Stomach (tissue), 8 donors: ENCODE measurements at regions not wholly inside any gene's neighbourhood (a gene's known extent, or its start where the extent isn't known, plus 50 kb on each side); places are given as distances from the start of the nearest gene placed in this dataset.

Experiments
- DNase-seq, 2 donors: peaks; one replicate each; pipeline versions ENCODE4 v3.0.0 to v3.0.0-alpha.2; 2013 to 2019
- H3K27ac ChIP-seq, 5 donors: fragments of 200-600 bp in 4 of 5; sonication (generic) in 4 of 5; one replicate each; pipeline ENCODE4 v1.5.1; 2013 to 2019; ENCODE audit warnings: mild to moderate bottlenecking in 1 of 5, moderate library complexity in 1 of 5
- H3K27me3 ChIP-seq, 3 donors: fragments of 200-600 bp; sonication (generic); one replicate each; pipeline ENCODE4 v1.5.1; 2017 to 2019; ENCODE audit warnings: mixed run types in 1 of 3
- H3K36me3 ChIP-seq, 4 donors: fragments of 200-600 bp; sonication (generic); 1 replicate in 3 of 4; 2 replicates in 1 of 4; pipeline ENCODE4 v1.5.1; 2016 to 2019
- H3K4me1 ChIP-seq, 4 donors: fragments of 200-600 bp; sonication (generic); one replicate each; pipeline ENCODE4 v1.5.1; 2016 to 2019
- H3K4me3 ChIP-seq, 4 donors: fragments of 200-600 bp; sonication (generic) in 3 of 4; one replicate each; pipeline ENCODE4 v1.5.1; 2016 to 2019; ENCODE audit warnings: mild to moderate bottlenecking in 1 of 4
- H3K9me3 ChIP-seq, 4 donors: fragments of 200-600 bp; sonication (generic); one replicate each; pipeline ENCODE4 v1.5.1; 2016 to 2019
- EP300 ChIP-seq: sonication (generic); formaldehyde crosslinking; IDR thresholded peaks from one replicate; pipeline ENCODE4 v1.6.1; 2017; ENCODE audit warnings: antibody characterized with exemption
- POLR2A ChIP-seq, 4 donors: fragments of 450-650 bp; IDR thresholded peaks; one replicate each; pipeline ENCODE4 v1.6.1; 2016; ENCODE audit warnings: antibody characterized with exemption in 4 of 4, control low read depth in 2 of 4, mild to moderate bottlenecking in 1 of 4, moderate library complexity in 1 of 4
- POLR2AphosphoS5 ChIP-seq, 3 donors: sonication (generic); formaldehyde crosslinking; IDR thresholded peaks; one replicate each; pipeline ENCODE4 v1.6.1; 2016; ENCODE audit warnings: antibody characterized with exemption in 3 of 3
- WGBS, 5 donors: extraction: QIAGEN DNeasy Blood & Tissue Kit in 3 of 5; methylation state at CpG; one replicate each; pipeline versions ENCODE4 v1.1.5 to v1.1.7; 2013 to 2018; 5-methylcytosine and 5-hydroxymethylcytosine counted together
- intact Hi-C: fragments of 100-400 bp; cut with DNase I; formaldehyde crosslinking; loops from one replicate; pipeline ENCODE4 v1.15.1; 2023; ENCODE audit warnings: low total_unique reads
- TF ChIP-seq, protein P1 (sequence below), 7 experiments: fragments of 450-650 bp in 4 of 7; fragments of 200-600 bp in 3 of 7; sonication (generic) in 3 of 7; IDR thresholded peaks; one replicate each; pipeline ENCODE4 v1.5.1; 2016 to 2019; ENCODE audit warnings: antibody characterized with exemption in 7 of 7, control low read depth in 2 of 7, mild to moderate bottlenecking in 1 of 7
- donor health status: healthy with polysubstance abuse.
- donor health status: Bipolar disorder and iron deficiency.
- donor health status: healthy.

- WGBS, 5 donors: 62 to 87% (median 81%) methylated on average over 4 of the region's 4 CpGs
- H3K4me3 ChIP-seq: no peak overlapping the region
- H3K27me3 ChIP-seq: no peaks in the 10 kb centered on the region
- H3K4me1 ChIP-seq: no peaks in the 10 kb centered on the region
- H3K36me3 ChIP-seq: no peaks in the 10 kb centered on the region
- H3K9me3 ChIP-seq: no peaks in the 10 kb centered on the region
- no peak overlapping the region for H3K27ac ChIP-seq
- no peak for DNase-seq
- intact Hi-C loops: no loop called here
- TF ChIP-seq POLR2A (IDR thresholded peaks at IDR 0.05) (no peak), POLR2AphosphoS5 (IDR thresholded peaks at IDR 0.05) (no peak), EP300 (no peak)
- TF ChIP-seq, protein P1, sequence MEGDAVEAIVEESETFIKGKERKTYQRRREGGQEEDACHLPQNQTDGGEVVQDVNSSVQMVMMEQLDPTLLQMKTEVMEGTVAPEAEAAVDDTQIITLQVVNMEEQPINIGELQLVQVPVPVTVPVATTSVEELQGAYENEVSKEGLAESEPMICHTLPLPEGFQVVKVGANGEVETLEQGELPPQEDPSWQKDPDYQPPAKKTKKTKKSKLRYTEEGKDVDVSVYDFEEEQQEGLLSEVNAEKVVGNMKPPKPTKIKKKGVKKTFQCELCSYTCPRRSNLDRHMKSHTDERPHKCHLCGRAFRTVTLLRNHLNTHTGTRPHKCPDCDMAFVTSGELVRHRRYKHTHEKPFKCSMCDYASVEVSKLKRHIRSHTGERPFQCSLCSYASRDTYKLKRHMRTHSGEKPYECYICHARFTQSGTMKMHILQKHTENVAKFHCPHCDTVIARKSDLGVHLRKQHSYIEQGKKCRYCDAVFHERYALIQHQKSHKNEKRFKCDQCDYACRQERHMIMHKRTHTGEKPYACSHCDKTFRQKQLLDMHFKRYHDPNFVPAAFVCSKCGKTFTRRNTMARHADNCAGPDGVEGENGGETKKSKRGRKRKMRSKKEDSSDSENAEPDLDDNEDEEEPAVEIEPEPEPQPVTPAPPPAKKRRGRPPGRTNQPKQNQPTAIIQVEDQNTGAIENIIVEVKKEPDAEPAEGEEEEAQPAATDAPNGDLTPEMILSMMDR (IDR thresholded peaks at IDR 0.05): no peak
These were observed 567.8 kb downstream of the TRIML1 start for GRCh38 chr4:188707036-188707435.

DNA sequence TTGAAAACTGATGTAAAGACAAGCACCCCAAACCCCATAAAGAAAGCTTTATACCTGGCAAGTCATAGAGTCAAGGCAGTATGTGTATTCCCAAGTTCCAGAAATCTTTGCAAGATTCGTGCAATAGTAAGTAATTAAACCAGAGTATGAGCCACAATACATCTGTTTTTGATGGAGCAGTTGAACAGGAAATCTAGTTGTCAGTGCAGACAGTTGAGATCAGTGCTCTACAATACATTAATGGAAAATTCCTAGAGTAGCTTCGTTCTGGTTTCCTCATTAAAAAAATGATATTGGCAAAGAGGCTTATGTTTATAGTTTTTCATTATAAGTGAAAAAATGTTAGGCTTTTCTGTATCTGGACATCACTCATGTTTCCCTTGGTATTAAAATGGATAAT is 575.3 kb downstream of the TRIML1 start:
- TF ChIP-seq, protein P1 (IDR thresholded peaks at IDR 0.05): no peak
- TF ChIP-seq EP300 (no peak), POLR2AphosphoS5 (IDR thresholded peaks at IDR 0.05) (no peak), POLR2A (IDR thresholded peaks at IDR 0.05) (no peak)
- WGBS, 5 donors: 55 to 78% (median 66%) methylated on average over 2 of the region's 2 CpGs
- Histone ChIP-seq H3K9me3 (no peaks in the 10 kb centered on the region), H3K4me1 (no peaks in the 10 kb centered on the region), H3K4me3 (no peak overlapping the region), H3K36me3 (no peaks in the 10 kb centered on the region), H3K27ac (no peak overlapping the region), H3K27me3 (no peaks in the 10 kb centered on the region)
- DNase-seq: no peak
- intact Hi-C loops: no loop called here

- WGBS, 5 donors: 83 to 95% (median 88%) methylated on average over 3 of the region's 3 CpGs
These were observed 575.7 kb downstream of the TRIML1 start for GRCh38 chr4:188714907-188715306.

DNA sequence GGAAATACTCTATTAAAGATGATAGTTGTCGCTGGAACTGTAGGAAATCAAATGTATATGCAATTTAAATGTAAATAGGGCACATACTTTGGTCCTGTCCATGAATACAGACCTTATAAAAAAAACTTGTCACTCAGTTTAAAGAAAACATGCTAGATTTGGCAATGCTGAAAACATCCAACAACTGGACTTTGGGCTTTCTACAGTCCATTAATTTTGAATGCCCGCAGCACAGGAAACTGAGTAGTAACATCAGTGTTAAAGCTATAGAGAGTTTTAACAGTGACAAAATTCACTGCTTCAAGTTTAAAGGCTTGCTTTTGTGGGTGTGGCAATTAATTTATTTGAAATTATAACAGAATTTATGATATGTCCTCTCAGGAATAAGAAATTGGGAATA is 578.4 kb downstream of the TRIML1 start:
- Histone ChIP-seq H3K27me3 (no peaks in the 10 kb centered on the region), H3K4me1 (no peaks in the 10 kb centered on the region), H3K27ac (no peak overlapping the region), H3K36me3 (no peaks in the 10 kb centered on the region), H3K9me3 (peaks cover 0 to 4% (median 2%) of the 10 kb centered on the region in 4 donors), H3K4me3 (no peak overlapping the region)
- TF ChIP-seq, protein P1 (IDR thresholded peaks at IDR 0.05): no peak
- no peak for TF ChIP-seq POLR2AphosphoS5 (IDR thresholded peaks at IDR 0.05)
- TF ChIP-seq EP300: no peak
- no peak for TF ChIP-seq POLR2A (IDR thresholded peaks at IDR 0.05)
- intact Hi-C loops: no loop called here
- no peak for DNase-seq
- 80 to 94% (median 90%) methylated on average over 2 of the region's 2 CpGs for WGBS, 5 donors

More at GRCh38 chr4:188714907-188715306, 575.7 kb downstream of the TRIML1 start:
- H3K27me3 ChIP-seq: no peaks in the 10 kb centered on the region
- no peaks in the 10 kb centered on the region for H3K4me1 ChIP-seq
- H3K4me3 ChIP-seq: no peak overlapping the region
- no peak for DNase-seq
- no peaks in the 10 kb centered on the region for H3K36me3 ChIP-seq
- intact Hi-C loops: no loop called here
- no peak overlapping the region for H3K27ac ChIP-seq
- TF ChIP-seq EP300 (no peak), POLR2A (IDR thresholded peaks at IDR 0.05) (no peak), POLR2AphosphoS5 (IDR thresholded peaks at IDR 0.05) (no peak)
- TF ChIP-seq, protein P1 (IDR thresholded peaks at IDR 0.05): no peak
- H3K9me3 ChIP-seq: no peaks in the 10 kb centered on the region
